Erythroblast (primary cell): ENCODE measurements at regions not wholly inside any gene's neighbourhood (a gene's known extent, or its start where the extent isn't known, plus 50 kb on each side); places are given as distances from the start of the nearest gene placed in this dataset.
A peak's percentile ranks its signal among the peaks of the same experiment; 100 is the strongest.

ENCODE experiments used
- DNase-seq, 2 experiments: peaks; one replicate each; lab custom pipeline; 2025; lab: John Stamatoyannopoulos, UW
- GATA1 ChIP-seq: IDR thresholded peaks from 2 replicates; pipeline ENCODE4 v1.6.1; 2011; ENCODE audit warnings: low read depth, mild to moderate bottlenecking, control low read depth, low read length, moderate library complexity
- POLR2A ChIP-seq: IDR thresholded peaks from 2 replicates; pipeline ENCODE4 v1.6.1; 2011; ENCODE audit warnings: mild to moderate bottlenecking, low read length

- no peak for DNase-seq
- no peak for TF ChIP-seq GATA1
- TF ChIP-seq POLR2A, result no peak
Observed at GRCh38 chr5:158172005-158172404, 313.1 kb upstream of the CLINT1 start.

- TF ChIP-seq GATA1 (no peak), POLR2A (no peak)
- DNase-seq, result peak in 1 of 2 experiments; percentile 30
Observed at GRCh38 chr5:158170534-158170933, 311.6 kb upstream of the CLINT1 start.

GRCh38 chr5:158170060-158170459 lies 311.1 kb upstream of the CLINT1 start:
- TF ChIP-seq POLR2A (no peak), GATA1 (no peak)
- DNase-seq, result peak; percentile 36 to 64

- TF ChIP-seq POLR2A (no peak), GATA1 (no peak)
Observed at GRCh38 chr5:158166424-158166823, 307.5 kb upstream of the CLINT1 start.

GRCh38 chr5:158165647-158166046 lies 306.7 kb upstream of the CLINT1 start:
- DNase-seq, result no peak
- no peak for TF ChIP-seq POLR2A
- TF ChIP-seq GATA1, result no peak

More at GRCh38 chr5:158166424-158166823, 307.5 kb upstream of the CLINT1 start:
- no peak for DNase-seq

- DNase-seq, result no peak
- TF ChIP-seq POLR2A (no peak), GATA1 (no peak)
Observed at GRCh38 chr5:158164296-158165047, 305.5 kb upstream of the CLINT1 start.

GRCh38 chr5:158163451-158164295 lies 304.7 kb upstream of the CLINT1 start:
- DNase-seq, result no peak
- no peak for TF ChIP-seq GATA1
- TF ChIP-seq POLR2A, result no peak

GRCh38 chr5:158162479-158163034 lies 303.6 kb upstream of the CLINT1 start:
- TF ChIP-seq POLR2A (no peak), GATA1 (no peak)
- no peak for DNase-seq

- DNase-seq, result no peak
- TF ChIP-seq GATA1 (no peak), POLR2A (no peak)
Observed at GRCh38 chr5:158162026-158162425, 303.1 kb upstream of the CLINT1 start.

- DNase-seq, result no peak
- TF ChIP-seq POLR2A (no peak), GATA1 (no peak)
Observed at GRCh38 chr5:158159621-158160020, 300.7 kb upstream of the CLINT1 start.

- DNase-seq, result no peak
- TF ChIP-seq GATA1 (no peak), POLR2A (no peak)
Observed at GRCh38 chr5:158155811-158156505, 297.0 kb upstream of the CLINT1 start.

- TF ChIP-seq GATA1 (no peak), POLR2A (no peak)
- DNase-seq, result no peak
Observed at GRCh38 chr5:158155067-158155466, 296.1 kb upstream of the CLINT1 start.

GRCh38 chr5:158154226-158155005 lies 295.5 kb upstream of the CLINT1 start:
- TF ChIP-seq POLR2A (no peak), GATA1 (no peak)
- no peak for DNase-seq

- DNase-seq, result no peak
- TF ChIP-seq POLR2A (no peak), GATA1 (no peak)
Observed at GRCh38 chr5:158153508-158153907, 294.6 kb upstream of the CLINT1 start.
